ENCODE measurements at regions not wholly inside any gene's neighbourhood (a gene's known extent, or its start where the extent isn't known, plus 50 kb on each side); places are given as distances from the start of the nearest gene placed in this dataset.

DNA sequence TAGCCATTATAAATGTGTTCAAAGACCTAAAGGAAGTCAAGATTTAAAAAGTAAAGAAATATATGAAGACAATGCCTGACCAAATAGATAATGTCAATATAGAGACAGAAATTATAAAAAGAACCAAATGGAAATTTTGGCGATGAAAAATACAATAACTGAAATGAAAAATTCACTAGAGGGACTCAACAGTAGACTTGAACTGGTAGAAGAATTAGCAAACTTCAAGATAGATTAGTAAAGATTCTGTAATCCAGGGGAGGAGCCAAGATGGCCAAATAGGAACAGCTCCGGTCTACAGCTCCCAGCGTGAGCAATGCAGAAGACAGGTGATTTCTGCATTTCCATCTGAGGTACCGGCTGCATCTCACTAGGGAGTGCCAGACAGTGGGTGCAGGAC lies 433.2 kb downstream of the HINT1 start:
- CTCF ChIA-PET (ENCODE audit: low intra/inter-chr PET ratio): no interaction called here

More for the DNA sequence above, 433.2 kb downstream of the HINT1 start:
- in situ Hi-C loops (cut with MboI) (no loop called here), intact Hi-C loops (cut with micrococcal nuclease) (no loop called here)
- DNase-seq (ENCODE audit: extremely low read depth in 1 of 4, low spot score in 3 of 4) (no peak), FAIRE-seq (no peak), ATAC-seq (no peak)
- H3K27me3 ChIP-seq (ENCODE audit: control insufficient read depth in 2 of 2, insufficient read depth in 2 of 2, low read length in 2 of 2): no peaks in the 10 kb centered on the region
- POLR2A ChIA-PET: no interaction called here
- H3K9ac ChIP-seq (ENCODE audit: insufficient read depth in 1 of 2, low read depth in 2 of 2, low read length in 2 of 2): no peak overlapping the region
- 5% methylated on average over 4 of the region's 4 CpGs for WGBS (ENCODE audit: insufficient coverage, low coverage, missing lambda C conversion rate)
- H2AFZ ChIP-seq (ENCODE audit: low read depth, low read length): no peak overlapping the region
- H3K4me3 ChIP-seq: no peak overlapping the region
- H3K9me3 ChIP-seq (replicated peaks; ENCODE audit: control insufficient read depth, insufficient read depth, low read depth, low read length): no peaks in the 10 kb centered on the region
- no peaks in the 10 kb centered on the region for H3K9me1 ChIP-seq (ENCODE audit: control insufficient read depth, insufficient read depth, low read length)
- no peak overlapping the region for H3K4me2 ChIP-seq (ENCODE audit: insufficient read depth, low read length)
- no peaks in the 10 kb centered on the region for H3K4me1 ChIP-seq (replicated peaks in 1 of 2; ENCODE audit: control insufficient read depth in 2 of 2, insufficient read depth in 2 of 2, low read length in 2 of 2)
- no peak overlapping the region for H3K27ac ChIP-seq (ENCODE audit: extremely low read depth, low read depth, low read length)
- no peaks in the 10 kb centered on the region for H4K20me1 ChIP-seq (replicated peaks; ENCODE audit: control insufficient read depth, insufficient read depth, low read length)
- no TSS peak for BruUV-seq (replicated peaks)
- H3K79me2 ChIP-seq (ENCODE audit: control insufficient read depth, insufficient read depth, low read length): no peaks in the 10 kb centered on the region
- no peaks in the 10 kb centered on the region for H3K36me3 ChIP-seq (ENCODE audit: control insufficient read depth, insufficient read depth, low read length)
- TF ChIP-seq, protein P1, sequence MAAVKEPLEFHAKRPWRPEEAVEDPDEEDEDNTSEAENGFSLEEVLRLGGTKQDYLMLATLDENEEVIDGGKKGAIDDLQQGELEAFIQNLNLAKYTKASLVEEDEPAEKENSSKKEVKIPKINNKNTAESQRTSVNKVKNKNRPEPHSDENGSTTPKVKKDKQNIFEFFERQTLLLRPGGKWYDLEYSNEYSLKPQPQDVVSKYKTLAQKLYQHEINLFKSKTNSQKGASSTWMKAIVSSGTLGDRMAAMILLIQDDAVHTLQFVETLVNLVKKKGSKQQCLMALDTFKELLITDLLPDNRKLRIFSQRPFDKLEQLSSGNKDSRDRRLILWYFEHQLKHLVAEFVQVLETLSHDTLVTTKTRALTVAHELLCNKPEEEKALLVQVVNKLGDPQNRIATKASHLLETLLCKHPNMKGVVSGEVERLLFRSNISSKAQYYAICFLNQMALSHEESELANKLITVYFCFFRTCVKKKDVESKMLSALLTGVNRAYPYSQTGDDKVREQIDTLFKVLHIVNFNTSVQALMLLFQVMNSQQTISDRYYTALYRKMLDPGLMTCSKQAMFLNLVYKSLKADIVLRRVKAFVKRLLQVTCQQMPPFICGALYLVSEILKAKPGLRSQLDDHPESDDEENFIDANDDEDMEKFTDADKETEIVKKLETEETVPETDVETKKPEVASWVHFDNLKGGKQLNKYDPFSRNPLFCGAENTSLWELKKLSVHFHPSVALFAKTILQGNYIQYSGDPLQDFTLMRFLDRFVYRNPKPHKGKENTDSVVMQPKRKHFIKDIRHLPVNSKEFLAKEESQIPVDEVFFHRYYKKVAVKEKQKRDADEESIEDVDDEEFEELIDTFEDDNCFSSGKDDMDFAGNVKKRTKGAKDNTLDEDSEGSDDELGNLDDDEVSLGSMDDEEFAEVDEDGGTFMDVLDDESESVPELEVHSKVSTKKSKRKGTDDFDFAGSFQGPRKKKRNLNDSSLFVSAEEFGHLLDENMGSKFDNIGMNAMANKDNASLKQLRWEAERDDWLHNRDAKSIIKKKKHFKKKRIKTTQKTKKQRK (IDR thresholded peaks at IDR 0.05; ENCODE audit: borderline replicate concordance, low read depth, low read length): no peak
- TF ChIP-seq, protein P2, sequence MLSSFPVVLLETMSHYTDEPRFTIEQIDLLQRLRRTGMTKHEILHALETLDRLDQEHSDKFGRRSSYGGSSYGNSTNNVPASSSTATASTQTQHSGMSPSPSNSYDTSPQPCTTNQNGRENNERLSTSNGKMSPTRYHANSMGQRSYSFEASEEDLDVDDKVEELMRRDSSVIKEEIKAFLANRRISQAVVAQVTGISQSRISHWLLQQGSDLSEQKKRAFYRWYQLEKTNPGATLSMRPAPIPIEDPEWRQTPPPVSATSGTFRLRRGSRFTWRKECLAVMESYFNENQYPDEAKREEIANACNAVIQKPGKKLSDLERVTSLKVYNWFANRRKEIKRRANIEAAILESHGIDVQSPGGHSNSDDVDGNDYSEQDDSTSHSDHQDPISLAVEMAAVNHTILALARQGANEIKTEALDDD (IDR thresholded peaks at IDR 0.05): no peak
- TF ChIP-seq POLR3G (IDR thresholded peaks at IDR 0.05; ENCODE audit: extremely low read depth, insufficient read length, insufficient replicate concordance) (no peak), PRMT5 (CRISPR knock-in tag; IDR thresholded peaks at IDR 0.05) (no peak)
